ENCODE measurements at regions not wholly inside any gene's neighbourhood (a gene's known extent, or its start where the extent isn't known, plus 50 kb on each side); places are given as distances from the start of the nearest gene placed in this dataset.

GRCh38 chr3:25265284-25265683, 162.8 kb upstream of the RARB start:
- Histone ChIP-seq H4K8ac (ENCODE audit: extremely low read depth, insufficient read depth, low read length) (no peak overlapping the region), H3K14ac (ENCODE audit: insufficient read length) (no peak overlapping the region), H3K4me2 (ENCODE audit: insufficient read depth in 1 of 2, low read depth in 2 of 2, low read length in 2 of 2) (no peak overlapping the region), H3K79me2 (ENCODE audit: control insufficient read depth in 1 of 2, insufficient read depth in 2 of 2, low read length in 2 of 2) (no peaks in the 10 kb centered on the region), H3K27me3 (replicated peaks in 1 of 4; ENCODE audit: control insufficient read depth in 3 of 4, extremely low read depth in 1 of 4, insufficient read depth in 3 of 4, low read length in 3 of 4) (no peaks in the 10 kb centered on the region), H3K9me3 (ENCODE audit: insufficient read depth in 2 of 2, low read depth in 1 of 2, low read length in 1 of 2) (no peaks in the 10 kb centered on the region), H3K9ac (replicated peaks in 1 of 4; ENCODE audit: extremely low read depth in 1 of 4, low read depth in 3 of 4, low read length in 3 of 4) (no peak overlapping the region), H2BK120ac (replicated peaks; ENCODE audit: low read depth, low read length) (no peak overlapping the region), H3K4ac (replicated peaks; ENCODE audit: insufficient read length, low read depth, low read length) (no peak overlapping the region), H3K4me3 (ENCODE audit: extremely low read depth in 1 of 4, insufficient read depth in 2 of 4, low read depth in 3 of 4, low read length in 4 of 4) (no peak overlapping the region), H2BK12ac (ENCODE audit: low read depth, low read length) (no peak overlapping the region), H2AFZ (ENCODE audit: low read length) (no peak overlapping the region), H3K36me3 (ENCODE audit: control insufficient read depth in 2 of 4, insufficient read depth in 4 of 4, low read length in 3 of 4) (no peaks in the 10 kb centered on the region), H3K27ac (ENCODE audit: low read depth, low read length) (no peak overlapping the region), H3K56ac (replicated peaks; ENCODE audit: insufficient read length, low read depth, low read length) (no peak overlapping the region), H4K91ac (replicated peaks; ENCODE audit: insufficient read length, low read length) (no peak overlapping the region), H4K5ac (ENCODE audit: insufficient read length, low read depth, low read length) (no peak overlapping the region), H2BK15ac (ENCODE audit: low read length) (no peak overlapping the region), H2BK20ac (ENCODE audit: low read length) (no peak overlapping the region), H2AK5ac (ENCODE audit: low read depth, low read length) (no peak overlapping the region), H3K23me2 (ENCODE audit: low read depth, low read length) (no peaks in the 10 kb centered on the region), H2BK5ac (ENCODE audit: low read depth, low read length) (no peak overlapping the region), H3K79me1 (ENCODE audit: low read depth, low read length) (no peaks in the 10 kb centered on the region), H3K23ac (ENCODE audit: insufficient read length) (no peak overlapping the region), H3K4me1 (replicated peaks in 1 of 4; ENCODE audit: control insufficient read depth in 3 of 4, insufficient read depth in 4 of 4, low read length in 3 of 4) (no peaks in the 10 kb centered on the region), H4K20me1 (replicated peaks in 1 of 2; ENCODE audit: control insufficient read depth in 1 of 2, insufficient read depth in 2 of 2, low read length in 2 of 2) (no peaks in the 10 kb centered on the region), H3K18ac (ENCODE audit: extremely low read depth, low read length) (no peak overlapping the region)
- TF ChIP-seq FOSL1 (IDR thresholded peaks at IDR 0.05; ENCODE audit: insufficient read depth, low read depth, low read length) (no peak), TAF1 (IDR thresholded peaks at IDR 0.05; ENCODE audit: low read depth, low read length) (no peak), SP2 (IDR thresholded peaks at IDR 0.05; ENCODE audit: low read length) (no peak)
- TF ChIP-seq, protein P1, sequence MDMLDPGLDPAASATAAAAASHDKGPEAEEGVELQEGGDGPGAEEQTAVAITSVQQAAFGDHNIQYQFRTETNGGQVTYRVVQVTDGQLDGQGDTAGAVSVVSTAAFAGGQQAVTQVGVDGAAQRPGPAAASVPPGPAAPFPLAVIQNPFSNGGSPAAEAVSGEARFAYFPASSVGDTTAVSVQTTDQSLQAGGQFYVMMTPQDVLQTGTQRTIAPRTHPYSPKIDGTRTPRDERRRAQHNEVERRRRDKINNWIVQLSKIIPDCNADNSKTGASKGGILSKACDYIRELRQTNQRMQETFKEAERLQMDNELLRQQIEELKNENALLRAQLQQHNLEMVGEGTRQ (IDR thresholded peaks at IDR 0.05; ENCODE audit: low read length) = no peak
- DNase-seq (ENCODE audit: low read depth in 1 of 2, low spot score in 2 of 2) (no peak), FAIRE-seq (no peak)
- WGBS, 2 experiments (ENCODE audit: extremely low coverage in 1 of 2, insufficient coverage in 1 of 2, insufficient read length in 1 of 2, insufficient replicate concordance in 2 of 2, low coverage in 1 of 2, low lambda C conversion rate in 2 of 2, missing lambda C conversion rate in 1 of 2) = 0% methylated on average over 1 of the region's 1 CpG; no CpG with 5 or more reads in 1 of the 2 experiments
- CTCF ChIA-PET (ENCODE audit: partially characterized antibody) = interaction anchor here (0.7 to 2.0 kb wide), 2 partner anchors 176 to 232 kb away, joined by 3 to 5 read pairs; no protein-coding TSS in a partner anchor
- POLR2A ChIA-PET (ENCODE audit: partially characterized antibody) = no interaction called here

Data from H1 (cell line).